NCI-H446 treated with DMSO at 0.1 percent for 48 hours (cell line): ENCODE measurements at regions not wholly inside any gene's neighbourhood (a gene's known extent, or its start where the extent isn't known, plus 50 kb on each side); places are given as distances from the start of the nearest gene placed in this dataset.

Experiments
- DNase-seq: peaks from one replicate; lab custom pipeline; 2025; lab: John Stamatoyannopoulos, UW

GRCh38 chr17:22435231-22435974 is 743.1 kb downstream of the KCNJ18 start:
- DNase-seq, result no peak

- no peak for DNase-seq
These were observed 749.5 kb downstream of the KCNJ18 start for GRCh38 chr17:22441776-22442175.

DNA sequence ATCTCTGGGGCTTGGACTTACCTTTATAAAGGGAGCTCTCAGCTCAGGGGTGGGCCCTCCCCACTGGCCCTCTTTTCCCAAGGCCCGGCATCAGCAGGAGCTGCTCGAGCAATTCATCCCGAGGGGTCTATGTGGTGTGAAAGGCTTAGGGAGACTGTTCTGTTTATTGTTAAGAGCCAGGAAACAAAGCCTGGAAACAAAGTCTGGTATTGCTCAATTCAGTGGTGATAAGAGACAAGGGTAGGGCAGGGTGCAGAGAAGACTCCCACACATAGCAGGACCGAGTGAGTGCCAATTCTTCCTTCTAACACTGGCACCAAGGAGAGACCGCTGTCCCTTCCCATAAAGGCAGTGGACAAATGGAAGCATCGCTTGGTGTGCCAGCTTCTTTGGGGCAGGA is 750.7 kb downstream of the KCNJ18 start:
- DNase-seq, result no peak

DNA sequence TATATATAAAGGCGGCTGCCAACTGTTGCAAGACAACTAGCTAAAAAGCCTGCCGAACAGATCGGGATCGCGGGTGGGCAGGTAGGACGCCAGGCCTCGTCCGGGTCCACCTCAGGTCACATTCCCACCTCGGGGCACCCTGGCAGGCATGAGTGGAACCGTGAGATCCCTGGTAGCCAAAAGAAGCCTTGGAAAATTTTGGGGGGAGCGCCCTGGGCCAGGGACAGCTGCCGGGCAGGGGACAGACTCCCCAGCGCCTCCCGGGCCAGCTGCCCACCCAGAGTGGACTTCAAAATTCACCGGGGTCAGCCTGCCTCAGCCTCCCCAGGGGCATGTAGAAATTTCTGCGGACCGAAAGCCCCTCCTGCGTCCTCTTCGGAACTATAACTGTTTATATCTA is 760.9 kb downstream of the KCNJ18 start:
- DNase-seq, result no peak

DNA sequence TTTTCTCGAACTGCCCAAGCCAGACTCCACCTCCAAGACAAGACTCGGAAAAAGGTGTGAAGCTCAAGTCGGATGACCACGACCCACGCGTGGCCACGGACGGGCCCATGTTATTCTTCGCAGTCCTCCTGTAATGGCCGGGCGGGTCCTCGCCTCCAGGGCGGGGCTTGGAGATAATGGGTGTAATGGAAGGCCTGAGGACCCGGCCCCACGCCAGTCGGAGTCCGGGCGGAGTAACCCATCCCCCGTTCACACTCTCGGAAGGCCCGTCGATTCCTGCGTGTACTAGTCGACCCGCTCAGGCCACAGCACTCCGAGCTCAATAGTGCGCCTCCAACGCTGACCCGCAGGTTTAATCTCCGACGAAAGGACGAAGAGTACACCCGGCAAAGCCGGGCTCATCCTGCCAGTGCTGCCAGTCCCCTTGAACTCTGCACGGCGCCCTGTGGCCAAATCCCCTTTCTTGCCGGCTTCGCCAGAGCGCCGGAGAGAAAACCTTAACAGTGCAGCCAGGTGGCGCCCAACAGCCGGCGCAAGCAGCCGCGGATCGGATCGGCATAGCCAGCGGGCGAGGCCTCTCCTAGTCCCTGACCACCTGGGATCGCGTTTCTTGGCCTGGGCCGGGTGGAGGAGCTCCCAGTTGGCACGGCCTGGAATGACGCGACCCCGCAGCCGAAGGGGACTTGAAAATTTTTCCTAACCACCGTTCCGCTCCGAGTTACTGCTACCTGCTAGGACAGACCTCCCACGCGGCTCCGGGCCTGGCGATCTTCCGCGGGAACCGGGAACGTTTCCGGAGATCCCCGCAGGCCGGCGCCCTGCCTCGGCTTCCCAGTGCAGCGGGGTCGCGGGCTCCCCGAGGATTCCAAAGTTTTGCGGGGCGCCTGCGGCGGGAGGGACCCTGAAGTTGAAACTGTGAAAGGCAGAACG is 762.0 kb downstream of the KCNJ18 start:
- no peak for DNase-seq

GRCh38 chr17:22459331-22459952 is 767.1 kb downstream of the KCNJ18 start:
- no peak for DNase-seq

DNA sequence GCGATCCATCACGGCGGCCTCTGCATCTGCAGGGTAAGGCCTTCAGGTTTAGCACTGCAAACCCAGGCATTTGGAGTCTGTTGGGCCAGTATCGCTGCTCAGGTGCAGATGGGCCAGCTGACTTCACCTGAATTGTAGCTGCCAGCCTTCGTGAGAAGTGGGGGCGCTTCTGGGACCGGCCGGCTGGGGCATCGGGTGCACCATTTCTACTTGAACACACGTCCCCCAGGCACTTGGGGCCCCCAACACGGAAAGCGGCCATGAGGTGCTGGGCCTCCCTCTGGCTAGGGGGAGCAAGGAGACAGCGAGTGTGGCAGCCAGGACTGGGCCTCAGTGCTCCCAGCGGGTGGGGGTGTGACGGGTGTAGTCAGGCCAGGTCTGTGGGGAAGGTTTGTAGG is 767.6 kb downstream of the KCNJ18 start:
- DNase-seq, result no peak

- no peak for DNase-seq
These were observed 768.2 kb downstream of the KCNJ18 start for GRCh38 chr17:22460461-22461063.

DNA sequence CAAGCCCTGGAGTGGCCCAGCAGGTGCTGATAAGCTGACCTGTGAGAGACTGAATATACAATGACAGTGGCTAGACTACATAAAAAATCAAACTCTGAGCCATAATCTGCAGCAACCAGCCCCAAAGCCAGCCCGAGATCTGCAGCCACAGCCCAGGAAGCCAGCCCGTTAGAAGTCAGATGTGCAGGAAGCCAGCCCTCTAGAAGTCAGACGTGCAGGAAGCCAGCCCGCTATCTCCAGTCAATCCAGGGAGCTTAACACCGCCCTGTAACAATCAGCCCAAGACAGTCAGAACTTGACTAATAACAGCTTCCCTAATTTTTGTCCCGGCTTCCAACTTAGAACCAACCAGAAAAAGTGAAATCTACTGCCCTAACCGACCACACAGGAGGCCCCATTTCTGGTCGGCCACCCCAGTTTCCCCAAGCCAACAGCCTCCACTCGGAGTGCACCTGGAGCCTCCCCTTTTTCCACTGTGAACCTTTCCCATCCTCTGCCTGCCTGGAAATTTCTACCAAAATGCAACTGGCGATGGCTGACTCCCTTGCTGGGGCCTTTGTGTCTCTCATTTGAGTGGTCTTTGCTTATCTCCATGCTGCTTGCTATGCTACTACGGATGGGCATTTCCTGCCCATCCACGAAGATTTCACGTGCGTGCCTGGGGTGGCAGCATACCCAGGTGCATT is 769.3 kb downstream of the KCNJ18 start:
- DNase-seq, result no peak

DNA sequence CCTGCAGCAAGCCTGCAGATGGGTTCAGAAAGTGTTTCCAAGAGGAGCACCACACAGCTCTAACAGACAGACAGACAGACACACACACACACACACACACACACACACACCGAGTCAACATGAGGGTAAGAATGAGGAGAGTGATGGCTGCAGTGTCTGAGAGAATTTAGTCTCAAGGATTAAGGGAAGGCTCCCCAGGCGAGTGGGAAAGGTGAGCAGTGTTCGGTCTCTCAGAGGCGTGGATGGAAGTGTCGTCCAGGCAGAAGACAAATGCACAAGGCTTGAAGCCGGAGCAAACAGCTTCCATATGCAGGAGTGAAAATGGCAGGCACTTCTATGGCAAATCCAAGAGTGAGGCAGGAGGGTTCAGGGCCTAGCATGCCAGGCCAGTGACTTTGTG is 770.1 kb downstream of the KCNJ18 start:
- DNase-seq, result no peak

- no peak for DNase-seq
These were observed 771.0 kb downstream of the KCNJ18 start for GRCh38 chr17:22463110-22463850.

DNA sequence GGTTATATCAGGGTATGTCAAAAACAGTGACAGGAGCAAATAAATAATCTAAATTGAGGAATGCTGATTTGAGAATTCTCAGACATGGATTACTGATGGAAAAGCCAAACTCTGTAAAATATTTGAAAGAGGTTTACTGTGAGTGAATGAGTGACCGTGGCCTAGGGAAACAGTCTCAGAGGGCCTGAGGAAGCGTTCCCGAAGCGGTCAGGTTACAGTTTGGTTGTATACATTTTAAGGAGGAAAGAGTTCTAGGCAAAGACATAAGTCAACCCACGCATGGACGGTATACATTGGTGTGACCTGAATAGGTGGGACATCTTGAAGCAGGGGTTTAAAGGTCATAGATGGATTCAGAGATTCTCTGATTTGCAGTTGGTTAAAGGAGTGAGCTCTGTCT is 771.7 kb downstream of the KCNJ18 start:
- no peak for DNase-seq

GRCh38 chr17:22467720-22468119 is 775.4 kb downstream of the KCNJ18 start:
- no peak for DNase-seq

DNA sequence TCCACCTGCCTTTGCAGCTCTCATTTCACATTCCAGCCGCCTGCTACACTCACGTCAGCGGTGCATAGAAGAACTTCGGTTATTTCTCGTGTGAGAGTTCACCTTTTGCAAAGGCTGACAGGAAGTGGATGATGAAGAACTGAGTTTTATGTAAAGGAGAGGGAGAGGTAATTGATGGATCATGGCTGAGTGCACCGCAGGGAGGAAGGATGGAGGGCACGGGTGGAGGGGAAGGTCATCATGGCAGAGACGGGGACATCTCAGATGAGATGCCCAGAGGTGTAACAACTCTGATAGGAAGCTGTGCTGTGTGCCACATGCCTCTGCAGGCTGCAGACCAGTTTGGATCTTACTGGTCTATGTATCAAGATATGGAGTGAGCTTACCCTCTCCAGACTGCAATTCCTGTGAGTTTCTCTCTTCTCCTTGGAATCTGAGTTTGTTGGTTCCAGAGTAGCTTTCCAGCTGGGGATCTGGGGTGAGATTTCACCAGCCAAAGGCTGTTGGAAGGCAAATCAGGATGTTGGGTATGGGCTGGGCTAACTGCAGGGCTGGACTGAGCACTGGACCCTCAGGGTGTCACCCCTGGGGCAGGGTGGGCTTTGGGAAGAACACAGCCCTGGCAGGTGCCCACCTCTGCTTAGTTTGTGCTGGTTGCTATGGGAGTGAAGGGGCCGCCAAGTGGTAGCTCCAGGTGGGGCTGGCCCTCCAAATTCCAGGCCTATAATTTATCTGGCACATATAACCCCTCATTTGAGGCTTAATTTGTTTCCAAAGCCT is 777.0 kb downstream of the KCNJ18 start:
- DNase-seq, result no peak

GRCh38 chr17:22469941-22470340 is 777.6 kb downstream of the KCNJ18 start:
- DNase-seq, result no peak

GRCh38 chr17:22470411-22471175 is 778.3 kb downstream of the KCNJ18 start:
- DNase-seq, result no peak

DNA sequence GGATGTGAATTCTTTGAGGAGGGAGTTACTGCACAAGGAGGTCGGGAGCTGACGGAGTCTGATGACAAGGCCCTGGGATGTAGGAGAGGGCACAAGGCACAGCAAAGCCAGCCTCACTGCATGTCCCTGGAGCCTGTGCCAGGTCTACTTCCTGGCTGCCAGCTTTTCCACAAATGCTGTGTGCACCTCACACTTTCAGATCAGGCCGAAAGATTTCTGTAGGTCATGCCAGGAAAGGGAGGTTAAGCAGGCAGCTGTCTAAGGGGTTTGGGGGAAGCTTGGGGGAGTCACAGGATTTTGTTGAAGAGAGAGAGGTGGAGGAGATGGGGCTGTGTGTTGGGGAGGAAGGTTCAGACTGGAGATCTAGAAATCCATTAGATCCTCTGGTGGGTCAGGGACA is 792.5 kb downstream of the KCNJ18 start:
- DNase-seq, result no peak

DNA sequence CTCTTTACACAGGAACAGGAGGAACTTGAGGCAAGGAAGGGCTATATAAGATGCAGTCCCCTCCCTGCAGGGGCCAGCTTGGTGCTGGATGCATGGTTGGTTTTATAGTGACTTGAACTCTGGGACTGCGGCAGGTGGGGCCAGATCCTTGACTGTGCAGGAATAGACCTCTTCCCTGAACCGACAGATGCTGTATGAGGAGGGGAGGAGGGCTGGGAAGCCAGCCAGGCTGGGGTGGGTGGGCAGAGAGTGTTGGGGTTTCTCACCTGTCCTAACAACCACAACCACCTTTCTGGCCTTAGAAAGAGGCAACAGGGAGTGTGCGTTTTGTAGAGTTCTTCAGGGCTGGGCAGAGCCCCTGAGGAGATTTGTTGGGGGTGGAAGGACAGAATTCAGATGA is 798.1 kb downstream of the KCNJ18 start:
- DNase-seq, result no peak

GRCh38 chr17:22492331-22492730 is 800.0 kb downstream of the KCNJ18 start:
- no peak for DNase-seq

DNA sequence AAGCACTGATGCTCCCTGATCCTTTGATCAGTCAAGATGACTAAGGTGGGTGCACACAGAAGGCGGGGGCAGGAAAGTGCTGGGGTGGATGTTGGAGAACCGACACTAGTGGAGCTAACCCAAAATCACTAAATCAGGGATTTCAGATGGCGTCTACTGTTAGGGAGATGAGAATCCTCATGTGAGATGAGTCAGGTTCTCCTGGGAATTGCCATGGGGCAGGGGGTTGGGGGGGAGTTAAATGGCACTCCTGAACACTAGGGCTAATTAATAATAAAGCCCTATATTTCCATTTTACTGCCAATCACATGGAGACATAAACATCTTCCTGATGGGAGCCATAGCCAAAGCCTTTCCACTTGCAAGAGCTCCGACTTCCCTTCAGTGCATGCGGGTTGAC is 804.1 kb downstream of the KCNJ18 start:
- DNase-seq, result no peak
